Parathyroid adenoma (tissue), 2 donors: ENCODE measurements at regions not wholly inside any gene's neighbourhood (a gene's known extent, or its start where the extent isn't known, plus 50 kb on each side); places are given as distances from the start of the nearest gene placed in this dataset.

Experiments
- H2AFZ ChIP-seq: fragments of 300-600 bp; sonication (generic); one replicate; pipeline ENCODE4 v1.7.0; 2017; ENCODE audit warnings: antibody characterized with exemption, mild to moderate bottlenecking
- H3K27ac ChIP-seq: fragments of 300-600 bp; sonication (generic); one replicate; pipeline ENCODE4 v1.7.0; 2017
- H3K27me3 ChIP-seq: fragments of 300-600 bp; sonication (generic); one replicate; pipeline ENCODE4 v1.7.0; 2017; ENCODE audit warnings: low read length; ENCODE audit not compliant: control insufficient read depth, insufficient read depth
- H3K36me3 ChIP-seq: fragments of 300-600 bp; sonication (generic); one replicate; pipeline ENCODE4 v1.7.0; 2017; ENCODE audit warnings: low read length; ENCODE audit not compliant: control insufficient read depth, insufficient read depth
- H3K4me1 ChIP-seq: fragments of 300-600 bp; sonication (generic); one replicate; pipeline ENCODE4 v1.7.0; 2017; ENCODE audit warnings: control low read depth
- H3K4me2 ChIP-seq: fragments of 300-600 bp; sonication (generic); one replicate; pipeline ENCODE4 v1.7.0; 2017; ENCODE audit warnings: low read length
- H3K4me3 ChIP-seq: fragments of 300-600 bp; sonication (generic); one replicate; pipeline ENCODE4 v1.7.0; 2017; ENCODE audit warnings: low read depth, low read length
- H3K79me2 ChIP-seq: fragments of 300-600 bp; sonication (generic); one replicate; pipeline ENCODE4 v1.7.0; 2017; ENCODE audit warnings: control low read depth
- H3K9ac ChIP-seq: fragments of 300-600 bp; sonication (generic); one replicate; pipeline ENCODE4 v1.7.0; 2017; ENCODE audit warnings: mild to moderate bottlenecking
- H3K9me3 ChIP-seq: fragments of 300-600 bp; sonication (generic); one replicate; pipeline ENCODE4 v1.7.0; 2017; ENCODE audit warnings: low read length; ENCODE audit not compliant: control insufficient read depth
- TF ChIP-seq, protein P1 (sequence below): fragments of 300-600 bp; sonication (generic); IDR thresholded peaks from one replicate; pipeline ENCODE4 v1.7.0; 2017; ENCODE audit warnings: antibody characterized with exemption, mild to moderate bottlenecking
- donor health status: primary hyperparathyroidism.

DNA sequence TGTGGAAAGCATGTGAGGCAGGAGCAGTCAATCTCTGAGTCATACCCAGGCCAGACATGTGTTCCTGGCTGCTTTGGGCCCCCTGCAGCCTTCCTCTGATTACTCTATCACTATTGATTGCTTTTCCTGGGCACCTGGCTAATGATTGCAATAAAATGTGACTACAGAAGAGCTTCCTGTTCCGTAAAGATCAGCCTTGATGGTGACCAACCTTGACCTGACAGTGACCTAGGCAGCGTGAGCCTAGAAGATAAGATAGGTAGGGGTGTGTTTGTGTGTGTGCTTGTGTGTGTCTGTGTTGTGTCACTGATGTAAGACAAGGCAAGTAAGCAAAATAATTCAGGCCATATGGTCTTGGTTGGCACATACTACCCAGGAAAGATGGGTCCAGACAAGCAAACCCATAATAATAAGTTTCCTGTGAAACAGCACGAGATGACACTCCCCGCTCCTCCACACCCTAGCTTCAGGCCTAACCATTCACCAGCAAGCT is 367.7 kb upstream of the CDH11 start:
- no peak overlapping the region for H2AFZ ChIP-seq
- H3K79me2 ChIP-seq, result no peaks in the 10 kb centered on the region
- TF ChIP-seq, protein P1, sequence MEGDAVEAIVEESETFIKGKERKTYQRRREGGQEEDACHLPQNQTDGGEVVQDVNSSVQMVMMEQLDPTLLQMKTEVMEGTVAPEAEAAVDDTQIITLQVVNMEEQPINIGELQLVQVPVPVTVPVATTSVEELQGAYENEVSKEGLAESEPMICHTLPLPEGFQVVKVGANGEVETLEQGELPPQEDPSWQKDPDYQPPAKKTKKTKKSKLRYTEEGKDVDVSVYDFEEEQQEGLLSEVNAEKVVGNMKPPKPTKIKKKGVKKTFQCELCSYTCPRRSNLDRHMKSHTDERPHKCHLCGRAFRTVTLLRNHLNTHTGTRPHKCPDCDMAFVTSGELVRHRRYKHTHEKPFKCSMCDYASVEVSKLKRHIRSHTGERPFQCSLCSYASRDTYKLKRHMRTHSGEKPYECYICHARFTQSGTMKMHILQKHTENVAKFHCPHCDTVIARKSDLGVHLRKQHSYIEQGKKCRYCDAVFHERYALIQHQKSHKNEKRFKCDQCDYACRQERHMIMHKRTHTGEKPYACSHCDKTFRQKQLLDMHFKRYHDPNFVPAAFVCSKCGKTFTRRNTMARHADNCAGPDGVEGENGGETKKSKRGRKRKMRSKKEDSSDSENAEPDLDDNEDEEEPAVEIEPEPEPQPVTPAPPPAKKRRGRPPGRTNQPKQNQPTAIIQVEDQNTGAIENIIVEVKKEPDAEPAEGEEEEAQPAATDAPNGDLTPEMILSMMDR, result no peak
- no peak overlapping the region for H3K4me3 ChIP-seq
- no peak overlapping the region for H3K4me2 ChIP-seq
- H3K36me3 ChIP-seq, result no peaks in the 10 kb centered on the region
- no peaks in the 10 kb centered on the region for H3K9me3 ChIP-seq
- no peak overlapping the region for H3K27ac ChIP-seq
- H3K9ac ChIP-seq, result no peak overlapping the region
- H3K27me3 ChIP-seq, result no peaks in the 10 kb centered on the region
- H3K4me1 ChIP-seq, result no peaks in the 10 kb centered on the region

DNA sequence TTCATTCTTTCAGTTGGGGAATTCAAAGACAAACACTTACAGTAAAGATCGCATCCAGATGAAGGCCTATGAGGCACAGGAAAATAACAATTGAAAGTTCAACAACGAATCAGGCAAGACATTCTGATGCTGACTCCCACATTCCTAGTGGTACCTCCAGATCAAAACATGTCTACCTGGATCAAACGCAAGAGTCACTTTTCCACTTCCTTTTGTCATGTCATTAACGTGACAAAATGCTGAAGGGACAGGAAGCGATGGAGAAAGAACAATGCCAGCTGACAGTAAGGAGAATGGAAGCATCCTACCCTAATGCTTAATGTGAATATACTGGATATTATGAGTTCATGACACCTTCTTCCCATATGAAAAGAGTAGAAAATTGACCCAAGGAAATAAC is 365.4 kb upstream of the CDH11 start:
- TF ChIP-seq, protein P1, result no peak
- no peak overlapping the region for H3K4me3 ChIP-seq
- no peaks in the 10 kb centered on the region for H3K4me1 ChIP-seq
- H3K36me3 ChIP-seq, result no peaks in the 10 kb centered on the region
- no peak overlapping the region for H3K4me2 ChIP-seq
- H2AFZ ChIP-seq, result no peak overlapping the region
- H3K9me3 ChIP-seq, result no peaks in the 10 kb centered on the region
- no peaks in the 10 kb centered on the region for H3K27me3 ChIP-seq
- H3K27ac ChIP-seq, result no peak overlapping the region
- no peak overlapping the region for H3K9ac ChIP-seq
- H3K79me2 ChIP-seq, result no peaks in the 10 kb centered on the region

DNA sequence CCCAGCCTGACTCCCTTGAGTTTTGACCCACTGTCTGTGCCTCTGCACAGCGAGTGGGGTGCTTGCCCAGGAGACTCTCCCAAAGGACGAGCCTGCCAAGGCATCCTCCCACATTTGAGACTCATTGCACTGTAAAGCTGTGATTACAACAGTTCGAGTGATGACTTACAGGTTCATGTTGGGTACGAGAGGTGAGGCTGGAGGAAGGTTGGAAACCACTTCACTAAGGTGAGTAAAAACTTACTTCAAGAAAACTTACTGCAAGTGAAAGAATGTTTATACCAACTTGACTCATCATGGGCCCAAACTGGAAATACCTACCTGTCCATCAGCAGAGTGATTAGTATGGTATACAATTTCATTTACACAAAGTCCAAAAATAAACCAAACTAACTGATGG is 360.1 kb upstream of the CDH11 start:
- Histone ChIP-seq H3K27me3 (no peaks in the 10 kb centered on the region), H3K4me3 (no peak overlapping the region), H3K27ac (no peak overlapping the region), H3K9ac (no peak overlapping the region), H3K9me3 (no peaks in the 10 kb centered on the region), H3K4me2 (no peak overlapping the region), H3K36me3 (no peaks in the 10 kb centered on the region), H3K4me1 (no peaks in the 10 kb centered on the region), H3K79me2 (no peaks in the 10 kb centered on the region), H2AFZ (no peak overlapping the region)
- TF ChIP-seq, protein P1, result no peak

DNA sequence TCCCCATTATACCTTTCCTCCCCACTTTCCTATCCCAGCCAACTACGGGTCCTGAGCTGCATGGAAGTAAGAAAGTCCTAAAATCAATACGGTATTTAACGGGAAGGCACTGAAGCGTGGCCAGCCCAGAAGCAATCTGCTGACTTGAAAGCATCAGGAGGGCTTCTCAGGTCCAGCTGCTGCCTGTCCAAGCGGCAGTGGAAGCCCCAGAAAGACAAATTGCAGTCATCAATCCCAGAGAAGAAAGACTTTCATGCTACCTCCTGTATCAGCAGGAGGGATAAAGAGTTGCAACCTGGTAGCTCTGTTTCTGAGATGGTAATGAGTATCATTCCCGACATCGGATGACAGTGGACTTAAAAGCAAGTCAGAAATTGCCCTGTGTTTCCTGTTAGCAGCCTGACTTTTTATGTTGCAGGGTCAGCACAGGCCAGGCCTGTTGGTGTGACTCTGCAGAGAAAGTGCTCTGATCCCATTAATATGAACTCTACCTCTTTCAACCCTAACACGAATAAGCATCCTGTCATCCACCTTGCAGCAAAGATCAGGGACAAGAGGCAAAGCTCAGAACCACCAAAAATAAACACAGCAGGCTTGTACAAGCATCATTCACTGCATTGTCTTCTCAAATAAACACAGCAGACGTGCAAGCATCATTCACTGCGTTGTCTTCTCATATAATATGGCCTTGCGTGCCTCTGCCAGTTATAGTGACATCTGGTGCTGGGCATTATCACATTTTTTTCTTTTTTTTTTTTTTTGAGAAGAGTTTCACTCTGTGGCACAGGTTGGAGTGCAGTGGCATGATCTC is 358.6 kb upstream of the CDH11 start:
- no peaks in the 10 kb centered on the region for H3K27me3 ChIP-seq
- no peak overlapping the region for H3K27ac ChIP-seq
- no peak overlapping the region for H3K9ac ChIP-seq
- H3K4me2 ChIP-seq, result no peak overlapping the region
- H2AFZ ChIP-seq, result no peak overlapping the region
- no peaks in the 10 kb centered on the region for H3K36me3 ChIP-seq
- no peaks in the 10 kb centered on the region for H3K79me2 ChIP-seq
- no peaks in the 10 kb centered on the region for H3K9me3 ChIP-seq
- TF ChIP-seq, protein P1, result no peak
- H3K4me1 ChIP-seq, result no peaks in the 10 kb centered on the region
- H3K4me3 ChIP-seq, result no peak overlapping the region
